Activated T-helper 1 cell treated with anti-CD3 and anti-CD28 coated beads, Interleukin-2, amount 50 U/mL, for 16 hours (primary cell): ENCODE measurements at regions not wholly inside any gene's neighbourhood (a gene's known extent, or its start where the extent isn't known, plus 50 kb on each side); places are given as distances from the start of the nearest gene placed in this dataset.
"Not testable (repeated sequence)": the region's sequence is repeated elsewhere in the genome, so short reads cannot be mapped to it uniquely, and the experiment has no call there.

Experiments used
- DNase-seq, 2 donors: peaks; one replicate each; pipeline ENCODE4 v3.0.0-alpha.2; 2020; ENCODE audit warnings: low read depth in 1 of 2, low spot score in 1 of 2

DNA sequence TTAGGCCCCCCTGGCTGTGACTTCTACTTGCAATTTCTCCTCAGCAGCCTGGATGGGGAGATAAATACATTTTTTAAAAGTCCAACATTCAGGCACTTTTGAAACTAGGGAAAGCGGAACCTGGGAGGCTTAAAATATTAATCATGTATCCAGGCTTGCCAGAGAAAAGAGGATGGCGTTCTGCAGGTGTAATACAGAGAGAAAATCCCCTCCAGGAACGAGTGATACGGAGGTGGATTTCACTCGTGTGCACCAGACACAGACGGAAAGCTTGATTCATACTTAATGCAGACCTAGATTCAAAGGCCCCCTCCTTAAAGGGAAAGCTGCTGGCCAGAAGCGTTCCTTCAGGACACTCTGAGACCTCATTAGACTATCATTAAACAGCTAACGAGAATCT, 354.0 kb upstream of the BOD1L1 start:
- DNase-seq, result no peak

DNA sequence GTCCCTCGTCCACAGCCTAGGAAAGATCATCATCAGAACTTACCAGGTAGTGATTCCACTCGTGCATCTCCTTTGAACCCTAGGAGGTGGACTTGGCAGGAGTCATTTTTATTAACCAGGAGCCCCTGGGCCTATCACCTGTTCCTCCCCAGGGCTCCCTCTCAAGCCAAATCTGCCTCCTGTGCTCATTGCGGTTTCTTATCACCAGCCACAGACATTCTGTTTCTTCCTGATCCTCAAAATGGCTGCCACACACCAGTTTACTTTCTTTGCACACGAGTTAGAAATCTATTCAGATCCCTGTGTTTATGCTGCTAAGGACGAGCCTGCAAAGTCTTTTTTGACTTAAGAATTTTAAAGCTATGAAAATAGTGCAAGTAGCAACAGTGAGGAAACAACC, 354.5 kb upstream of the BOD1L1 start:
- no peak for DNase-seq

- DNase-seq, result no peak
Measured at GRCh38 chr4:13983189-13983790, 355.8 kb upstream of the BOD1L1 start.

DNA sequence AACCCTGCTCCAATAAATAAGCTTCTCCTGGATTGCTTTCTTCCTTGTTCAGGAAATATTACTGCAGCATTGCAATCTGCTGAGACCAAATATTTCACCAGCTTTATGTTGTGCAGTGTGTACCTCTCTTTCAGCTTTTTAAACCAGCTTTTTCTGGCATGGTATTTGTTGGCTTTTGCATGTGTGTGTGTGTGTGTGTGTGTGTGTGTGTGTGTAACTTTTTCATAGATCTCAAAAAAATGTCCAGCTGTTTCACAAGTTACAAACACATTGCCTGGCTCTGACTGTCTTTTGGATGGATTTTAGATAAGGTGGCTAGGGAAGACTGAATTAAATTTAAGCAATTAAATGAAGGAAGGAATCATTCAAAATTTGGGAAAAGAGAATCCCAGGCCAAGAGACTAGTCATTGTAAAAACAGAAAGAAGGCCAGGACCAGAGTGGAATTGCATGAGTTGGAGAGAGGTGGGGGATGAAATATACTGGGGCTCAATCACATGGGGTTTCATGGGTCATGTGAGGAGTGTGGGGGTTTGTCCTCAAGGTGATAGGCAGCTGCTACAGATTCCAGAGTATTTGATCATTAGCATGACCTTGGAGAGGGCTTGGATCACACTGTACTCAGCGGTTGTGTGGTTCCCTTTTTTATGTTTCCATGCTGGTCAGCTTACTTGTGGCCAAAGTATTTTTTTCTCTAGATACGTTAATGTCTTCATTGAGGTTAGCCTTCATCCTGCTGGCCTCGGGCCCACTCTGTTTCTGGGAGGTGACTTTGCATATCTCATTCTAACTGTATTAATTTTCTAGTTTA, 357.7 kb upstream of the BOD1L1 start:
- DNase-seq, result no peak

GRCh38 chr4:13985837-13986236, 358.3 kb upstream of the BOD1L1 start:
- no peak for DNase-seq

GRCh38 chr4:13986548-13986947, 359.0 kb upstream of the BOD1L1 start:
- no peak for DNase-seq

- DNase-seq, result no peak
Measured at GRCh38 chr4:13988353-13989305, 361.1 kb upstream of the BOD1L1 start.

DNA sequence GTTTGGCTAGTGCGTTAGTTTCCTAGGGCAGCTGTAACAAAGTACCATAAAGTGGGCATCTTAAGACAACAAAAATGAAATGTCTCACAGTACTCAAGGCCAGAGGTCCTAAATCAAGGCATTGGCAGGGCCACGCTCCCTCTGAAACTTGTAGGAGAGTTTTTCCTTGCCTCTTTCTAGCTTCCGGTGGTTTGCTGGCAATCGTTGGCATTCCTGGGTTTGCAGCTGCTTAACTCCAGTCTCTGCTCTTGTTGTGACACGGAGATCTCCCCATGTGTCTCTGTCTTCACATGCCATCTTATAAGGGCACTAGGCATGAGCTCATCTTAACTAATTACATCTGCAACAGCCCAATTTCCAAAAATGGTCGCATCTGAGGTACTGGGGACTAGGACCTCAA, 362.0 kb upstream of the BOD1L1 start:
- DNase-seq, result no peak

GRCh38 chr4:13990596-13991589, 363.4 kb upstream of the BOD1L1 start:
- DNase-seq, result no peak

DNA sequence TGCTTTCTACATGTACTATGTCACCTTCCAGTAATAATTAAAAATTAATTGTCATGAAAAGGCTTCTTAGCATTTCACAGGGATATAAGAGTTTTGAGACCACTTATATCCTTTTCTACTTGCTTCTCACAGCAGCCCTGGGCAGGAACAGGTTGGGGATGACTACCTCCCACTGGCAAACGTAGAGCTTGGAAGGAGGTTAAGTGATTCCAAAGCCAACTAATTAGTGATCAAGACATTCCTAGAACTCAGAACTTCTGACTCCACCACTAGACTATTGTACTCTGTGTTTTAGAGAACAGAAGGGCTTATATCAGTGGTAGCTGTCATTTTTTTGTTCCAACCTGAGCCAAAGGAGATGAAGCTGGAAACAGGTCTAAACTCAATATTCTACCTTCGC, 364.5 kb upstream of the BOD1L1 start:
- DNase-seq, result no peak

GRCh38 chr4:13992975-13993520, 365.5 kb upstream of the BOD1L1 start:
- no peak for DNase-seq

- DNase-seq, result no peak
Measured at GRCh38 chr4:13994016-13994415, 366.5 kb upstream of the BOD1L1 start.

DNA sequence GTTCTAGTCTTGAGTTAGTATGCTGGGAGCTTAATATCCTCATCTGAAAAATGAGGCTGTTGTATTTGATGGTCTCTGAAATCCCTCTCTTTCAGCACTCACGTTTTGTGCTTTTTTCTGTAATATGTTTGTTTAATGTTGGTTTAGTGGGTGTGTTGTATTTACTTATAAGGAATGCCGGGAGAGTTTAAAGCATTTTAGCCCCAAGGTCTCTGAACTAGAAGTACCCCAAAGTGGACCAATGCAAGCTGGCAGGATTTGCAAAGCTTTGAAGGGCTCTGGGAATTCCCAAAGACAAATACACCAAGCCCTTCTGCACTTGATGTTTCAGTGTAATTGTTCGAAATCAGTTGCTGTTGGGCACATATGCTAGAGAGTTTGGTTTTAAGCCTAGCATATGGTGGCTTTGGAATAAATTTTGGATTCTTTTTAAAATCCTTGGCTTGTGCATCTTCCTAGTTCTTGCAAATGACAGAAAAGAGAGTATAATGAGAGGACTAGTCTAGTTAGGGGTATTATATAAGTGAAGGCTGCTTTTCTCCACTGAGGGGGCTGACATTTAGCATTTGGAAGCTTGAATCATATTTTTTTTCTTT, 371.4 kb upstream of the BOD1L1 start:
- DNase-seq, result no peak

GRCh38 chr4:14000091-14000814, 372.7 kb upstream of the BOD1L1 start:
- no peak for DNase-seq

GRCh38 chr4:14002331-14002730, 374.8 kb upstream of the BOD1L1 start:
- DNase-seq, result not testable (repeated sequence)

DNA sequence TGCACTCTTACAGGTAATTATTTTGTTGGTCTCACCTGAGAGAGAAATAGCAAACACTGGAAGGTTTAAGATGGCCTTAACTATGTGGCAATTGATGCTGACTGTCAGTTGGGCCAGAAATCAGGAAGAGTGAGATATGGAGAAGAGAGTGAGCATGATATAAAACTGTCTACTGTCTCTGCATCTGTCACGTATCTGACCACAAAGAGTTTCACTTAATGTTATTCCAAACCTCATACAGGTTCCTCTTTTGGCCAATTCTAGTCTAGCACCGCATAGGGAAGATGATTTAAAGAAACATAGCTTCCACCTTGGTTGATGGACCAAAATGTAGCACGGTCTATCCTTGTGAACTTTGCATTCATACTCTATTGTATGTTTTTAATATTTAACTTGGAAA, 381.0 kb upstream of the BOD1L1 start:
- no peak for DNase-seq

DNA sequence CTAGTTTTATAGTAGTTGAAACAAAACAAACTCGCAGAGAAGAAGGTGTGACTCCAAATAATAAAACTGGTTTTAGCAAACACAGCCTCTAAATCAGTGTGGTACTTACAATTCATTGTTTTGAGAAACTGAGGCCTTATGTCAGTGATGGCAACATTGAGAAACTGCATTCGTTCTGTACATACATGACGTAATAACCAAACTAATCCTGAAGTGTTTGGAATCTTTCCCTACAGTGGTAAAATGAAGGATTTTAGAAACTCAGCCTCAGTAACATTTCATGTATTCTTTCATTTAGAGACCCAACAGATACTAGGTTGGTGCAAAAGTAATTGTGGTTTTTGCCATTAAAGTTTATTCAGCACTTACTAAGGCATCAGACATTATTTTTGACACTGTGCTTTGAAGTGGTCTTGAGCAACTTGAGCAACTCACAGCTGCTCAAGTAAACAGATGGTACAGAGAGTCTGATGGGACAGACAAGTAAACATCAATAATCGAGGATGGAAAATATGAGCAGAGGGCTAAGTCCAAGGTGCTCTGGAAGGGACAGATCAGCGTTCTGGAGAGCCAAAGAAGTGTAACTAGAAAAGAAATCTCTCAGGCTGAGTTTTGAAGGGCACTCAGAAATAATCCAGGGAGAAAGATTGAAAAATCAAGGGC, 390.8 kb upstream of the BOD1L1 start:
- DNase-seq, result no peak

- DNase-seq, result no peak
Measured at GRCh38 chr4:14022456-14022855, 394.9 kb upstream of the BOD1L1 start.

DNA sequence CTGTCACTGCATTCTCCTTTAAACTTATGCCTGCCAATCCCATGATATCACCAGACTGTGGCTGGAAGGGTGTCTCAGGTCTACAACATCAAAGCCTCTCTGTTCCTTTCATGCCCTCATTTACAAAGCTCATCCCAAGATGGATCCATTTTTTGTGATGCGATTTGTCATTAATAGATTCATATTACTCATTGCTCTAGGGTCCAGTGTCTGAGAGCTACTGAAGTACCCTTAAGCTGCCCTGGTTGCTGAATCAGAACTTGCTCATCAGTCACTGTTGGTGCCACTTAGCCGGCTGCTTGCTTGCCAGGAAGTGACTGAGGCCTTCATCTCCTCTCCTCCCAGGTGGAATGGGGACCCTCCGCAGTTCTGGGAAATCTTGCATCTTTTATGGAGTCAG, 395.5 kb upstream of the BOD1L1 start:
- DNase-seq, result no peak
